NCI-H1694 (cell line): ENCODE measurements at regions not wholly inside any gene's neighbourhood (a gene's known extent, or its start where the extent isn't known, plus 50 kb on each side); places are given as distances from the start of the nearest gene placed in this dataset.

ENCODE experiments used
- DNase-seq: peaks from one replicate; lab custom pipeline; 2025; lab: John Stamatoyannopoulos, UW

DNA sequence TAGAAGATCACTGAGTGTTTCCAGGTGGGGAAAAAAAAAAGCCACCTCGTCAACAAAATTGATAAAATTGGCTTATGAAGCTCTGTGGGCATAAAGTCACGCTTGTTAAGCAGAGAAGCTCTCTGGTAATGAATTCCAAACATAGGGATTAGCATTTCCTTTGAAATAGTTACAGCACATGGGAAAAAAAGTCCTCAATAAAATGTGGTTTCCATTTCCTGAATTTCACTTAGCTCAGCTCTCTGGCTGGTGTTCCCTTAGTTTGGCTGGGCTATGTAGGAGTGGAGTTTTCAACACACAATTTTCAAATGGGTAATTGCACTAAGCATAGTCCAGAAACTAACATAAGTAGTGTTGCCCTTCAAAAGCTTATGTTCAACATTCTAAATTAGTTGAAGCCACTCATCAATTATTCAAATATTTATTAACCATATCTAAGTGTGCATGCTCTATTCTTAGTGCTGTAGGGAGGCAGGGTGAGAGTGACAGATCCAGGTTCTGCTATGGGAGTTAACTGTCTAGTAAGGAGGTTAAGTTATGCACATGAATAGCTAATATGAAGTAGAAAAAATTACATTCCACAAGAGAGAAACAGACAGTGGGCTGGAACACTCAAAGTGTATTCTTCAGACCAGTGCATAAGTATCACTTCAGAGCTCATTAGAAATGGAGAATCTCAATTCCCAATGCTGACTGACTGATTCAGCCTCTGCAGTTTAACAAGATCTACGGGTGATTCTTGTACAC is 445.7 kb downstream of the SMARCA1 start:
- DNase-seq, result no peak

- DNase-seq, result no peak
Observed at GRCh38 chrX:129071390-129071789, 451.9 kb downstream of the SMARCA1 start.

DNA sequence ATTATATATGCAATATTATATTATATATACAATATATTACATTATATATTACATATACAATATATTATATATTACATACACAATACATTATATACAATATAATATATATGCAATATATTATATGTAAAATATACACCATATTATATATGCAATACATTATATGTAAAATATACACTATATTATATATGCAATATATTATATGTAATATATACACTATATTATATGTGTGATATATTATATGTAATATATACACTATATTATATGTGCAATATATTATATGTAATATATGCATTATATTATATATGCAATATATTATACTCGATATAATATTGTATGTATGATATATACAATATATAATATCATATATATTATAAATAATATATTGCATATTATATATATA is 457.4 kb downstream of the SMARCA1 start:
- DNase-seq, result no peak

GRCh38 chrX:129058405-129058804 is 464.9 kb downstream of the SMARCA1 start:
- no peak for DNase-seq

DNA sequence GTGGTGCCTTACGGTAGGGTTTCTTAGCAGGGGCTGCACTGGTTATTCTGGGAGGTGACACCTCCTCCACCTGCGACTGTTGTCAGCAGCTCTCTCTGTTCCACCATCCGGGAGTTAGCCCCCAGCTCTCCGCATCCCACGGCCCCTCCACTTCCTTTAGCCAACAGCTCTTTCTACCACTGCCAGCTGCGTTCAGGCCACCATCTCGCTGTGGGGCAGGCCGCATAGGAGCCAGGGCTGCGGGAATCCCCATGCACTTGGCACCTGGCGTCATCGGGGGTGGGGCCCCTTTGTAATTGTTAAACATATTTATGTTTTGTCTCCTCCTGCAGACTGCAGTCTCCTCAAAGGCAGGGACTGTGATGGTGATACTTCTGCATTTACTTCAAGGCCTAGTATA is 480.2 kb downstream of the SMARCA1 start:
- DNase-seq, result no peak

DNA sequence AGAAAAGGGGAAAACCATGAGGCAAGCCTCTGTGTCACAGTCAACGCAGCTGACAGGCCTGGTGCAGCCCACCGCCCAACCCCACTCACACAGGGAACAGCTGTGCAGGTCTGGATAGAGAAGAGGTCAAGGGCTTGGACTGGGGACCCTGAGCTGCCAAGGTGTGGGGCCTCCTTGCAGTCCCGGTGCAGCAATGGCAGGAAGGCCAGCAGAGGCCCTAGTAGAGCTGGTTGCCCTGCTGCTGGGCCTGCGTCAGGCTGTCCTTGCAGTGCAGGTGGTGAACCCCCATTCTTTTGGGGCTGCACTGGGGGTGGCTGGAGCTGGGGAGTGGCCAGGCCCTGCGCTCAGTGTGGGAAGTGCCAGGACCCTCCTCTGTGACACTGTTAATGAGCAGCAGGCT is 482.0 kb downstream of the SMARCA1 start:
- DNase-seq, result no peak

DNA sequence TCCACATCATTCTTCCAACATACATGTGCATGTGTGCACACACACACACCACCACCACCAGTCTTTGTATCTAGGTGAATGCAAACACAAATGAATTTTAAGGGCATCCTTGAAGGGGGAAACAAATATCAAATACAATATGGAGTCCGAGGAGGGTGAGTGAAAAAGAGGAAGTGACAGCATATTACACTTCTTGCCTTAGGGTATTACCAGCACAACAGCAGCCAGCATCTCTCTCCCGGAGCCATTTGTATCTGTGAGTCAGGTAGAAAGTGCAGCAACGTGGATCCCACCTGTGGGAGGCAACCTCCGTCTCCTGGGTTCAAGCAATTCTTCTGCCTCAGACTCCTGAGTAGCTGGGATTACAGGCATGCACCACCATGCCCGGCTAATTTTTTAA is 483.2 kb downstream of the SMARCA1 start:
- DNase-seq, result no peak

DNA sequence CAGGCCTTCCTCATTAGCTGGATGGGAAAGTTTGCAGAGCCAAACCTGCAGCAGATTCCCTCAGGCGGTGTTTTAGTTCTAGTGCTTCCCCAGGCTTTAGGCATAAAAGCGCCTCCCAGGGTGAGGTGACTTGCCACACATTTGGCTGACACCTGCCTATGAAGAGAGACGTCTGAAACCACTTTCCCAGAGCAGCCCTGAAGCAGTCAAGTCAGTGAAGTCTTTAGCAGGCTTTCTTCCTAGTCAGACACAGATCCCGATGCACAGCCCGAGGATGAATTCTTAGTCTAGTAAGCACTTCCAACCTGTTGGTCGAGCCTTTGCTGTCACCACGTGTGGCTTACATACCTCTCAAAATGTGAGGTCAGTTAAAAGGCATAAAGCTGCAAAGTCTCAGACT is 484.1 kb downstream of the SMARCA1 start:
- DNase-seq, result no peak

GRCh38 chrX:129037389-129037788 is 485.9 kb downstream of the SMARCA1 start:
- DNase-seq, result no peak

GRCh38 chrX:129035180-129035579 is 488.1 kb downstream of the SMARCA1 start:
- no peak for DNase-seq

- no peak for DNase-seq
Observed at GRCh38 chrX:129034196-129034595, 489.1 kb downstream of the SMARCA1 start.

DNA sequence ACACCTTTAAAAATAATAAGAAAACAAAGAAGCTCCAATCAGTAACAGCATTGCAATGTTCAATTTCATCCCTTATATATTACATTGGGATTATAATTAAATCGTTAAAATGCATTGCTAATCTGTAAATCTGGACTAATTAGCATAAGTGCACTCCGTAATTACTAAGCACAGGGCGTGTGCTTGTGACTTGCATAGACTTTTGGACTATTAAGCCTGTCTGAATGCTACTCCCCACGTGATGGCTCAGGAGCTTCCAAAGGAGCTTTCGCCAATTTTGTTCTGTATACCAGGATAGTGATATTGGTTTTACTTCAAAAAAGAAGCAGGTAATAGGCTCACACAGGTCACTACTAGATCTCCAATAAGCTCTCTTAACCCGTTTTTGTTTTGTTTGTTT is 497.1 kb downstream of the SMARCA1 start:
- no peak for DNase-seq

DNA sequence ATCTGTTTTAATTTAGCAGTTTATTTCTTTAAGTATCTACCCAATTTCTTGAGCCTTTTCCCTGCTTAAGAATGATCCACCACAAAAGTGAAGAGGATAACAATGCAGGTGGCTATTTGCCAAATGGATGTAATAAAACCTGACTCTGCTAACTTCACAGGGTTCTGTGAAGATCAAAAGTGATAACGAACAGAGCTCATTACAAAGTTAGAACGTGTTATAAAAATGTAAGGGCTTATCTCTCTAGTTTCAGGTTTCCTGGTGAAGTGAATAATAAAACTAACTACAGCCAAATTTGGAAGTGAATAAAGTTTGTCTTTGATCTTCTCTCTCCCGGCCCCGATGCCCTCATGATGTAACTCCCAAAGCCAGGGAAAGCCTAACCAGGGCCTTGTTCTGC is 497.9 kb downstream of the SMARCA1 start:
- DNase-seq, result no peak

- no peak for DNase-seq
Observed at GRCh38 chrX:129019412-129019811, 503.9 kb downstream of the SMARCA1 start.

GRCh38 chrX:129015381-129015780 is 507.9 kb downstream of the SMARCA1 start:
- DNase-seq, result no peak

DNA sequence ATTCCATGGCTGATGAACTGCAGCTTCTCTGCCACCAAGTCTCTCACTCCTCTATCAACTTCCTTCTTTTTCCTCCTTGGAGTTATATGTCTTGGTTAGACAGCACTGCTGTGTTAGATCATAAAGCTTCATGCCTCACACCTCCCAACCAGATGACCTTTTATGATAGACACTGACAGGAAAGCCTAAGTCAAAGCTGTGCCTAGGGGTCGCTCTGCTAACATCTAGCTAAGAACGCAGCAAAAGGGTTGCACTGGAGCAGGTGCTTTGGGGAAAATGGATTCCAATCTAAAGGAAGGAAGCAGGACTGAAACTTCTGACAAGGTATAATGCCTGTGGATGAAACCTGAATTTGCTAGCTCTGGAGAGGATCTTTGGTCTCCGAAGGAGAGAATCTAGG is 509.7 kb downstream of the SMARCA1 start:
- no peak for DNase-seq

DNA sequence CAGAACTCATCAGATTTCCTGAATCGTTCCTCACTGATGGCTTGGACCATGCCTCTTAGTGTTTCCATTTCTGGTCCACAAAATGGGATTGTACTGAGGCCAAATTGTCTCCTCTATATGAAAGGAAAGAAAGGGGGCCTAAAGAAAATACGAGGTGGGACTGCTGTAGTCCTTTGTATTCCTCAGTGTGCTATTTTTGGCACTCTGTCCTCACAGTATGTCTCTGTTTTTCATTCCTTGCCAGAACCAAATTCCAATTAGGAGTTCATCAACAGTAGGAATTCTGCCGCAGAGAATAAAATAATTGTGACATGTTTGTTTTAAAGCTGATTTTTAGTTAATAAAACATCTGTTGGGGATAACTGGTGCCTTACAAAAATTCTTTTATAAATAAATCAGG is 515.7 kb downstream of the SMARCA1 start:
- peak; percentile 71 for DNase-seq

- DNase-seq, result peak; percentile 92
Observed at GRCh38 chrX:129006491-129006890, 516.8 kb downstream of the SMARCA1 start.

- no peak for DNase-seq
Observed at GRCh38 chrX:129000797-129001196, 522.5 kb downstream of the SMARCA1 start.

DNA sequence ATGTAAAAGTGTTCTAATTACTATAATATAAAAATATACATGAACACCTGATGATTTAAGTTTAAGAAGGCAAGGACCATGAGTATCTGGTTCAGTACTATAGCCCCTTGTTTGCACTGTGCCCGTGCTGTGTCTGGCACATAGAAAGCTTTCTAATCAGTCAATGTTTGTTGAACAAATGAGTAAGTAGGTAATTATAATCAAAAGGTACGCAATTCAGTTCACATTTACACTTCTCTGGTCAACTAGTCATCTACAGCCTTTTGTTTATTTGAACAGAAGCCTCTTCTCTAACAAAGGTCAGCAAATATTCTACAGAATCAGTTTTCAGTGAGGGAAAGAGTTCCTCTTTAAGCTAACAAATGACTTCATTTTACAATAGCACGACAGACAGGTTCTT is 523.3 kb downstream of the SMARCA1 start:
- DNase-seq, result no peak

DNA sequence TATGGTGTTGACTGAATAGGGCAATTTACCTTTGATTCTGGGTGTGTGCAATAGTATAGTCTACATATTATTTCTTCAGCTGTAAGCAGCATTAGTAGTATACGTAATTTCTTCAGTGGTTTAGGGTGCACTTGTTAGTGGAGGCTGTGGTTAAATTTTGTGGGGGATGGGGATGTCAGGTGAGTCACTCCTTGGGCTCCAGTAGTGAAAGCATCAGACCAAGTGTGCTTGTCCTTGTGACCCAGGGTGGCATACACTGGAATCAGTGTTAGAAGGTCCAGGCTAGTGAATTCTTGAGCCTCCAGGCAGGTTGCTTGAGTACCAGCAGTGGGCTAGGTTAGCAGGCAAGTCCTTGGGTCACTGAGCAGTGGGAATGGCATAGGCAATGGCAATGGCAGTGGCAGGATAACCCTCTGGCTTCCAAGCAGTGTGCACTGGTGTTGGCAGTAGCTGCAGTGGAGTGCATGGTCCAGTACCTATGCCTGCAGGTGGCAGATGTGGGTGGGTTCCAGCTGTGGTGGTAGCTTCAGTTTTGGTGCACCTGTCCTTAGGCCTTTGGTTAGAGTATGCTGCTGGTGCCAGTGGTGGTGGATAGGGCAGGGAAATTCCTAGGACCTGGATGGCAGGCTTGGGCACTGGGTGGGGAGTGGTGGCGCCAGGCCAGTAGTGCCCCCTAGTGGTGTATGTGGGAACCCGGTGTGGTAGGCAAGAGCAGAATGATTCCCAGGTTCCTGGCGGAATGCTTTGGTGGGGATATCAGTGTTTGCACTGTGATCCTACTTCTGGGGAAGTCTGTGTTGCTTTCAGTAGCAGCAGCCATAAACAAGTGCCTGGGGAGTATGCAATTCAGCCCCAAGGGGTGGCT is 531.0 kb downstream of the SMARCA1 start:
- DNase-seq, result no peak

GRCh38 chrX:128975745-128976144 is 547.5 kb downstream of the SMARCA1 start:
- peak; percentile 41 for DNase-seq

DNA sequence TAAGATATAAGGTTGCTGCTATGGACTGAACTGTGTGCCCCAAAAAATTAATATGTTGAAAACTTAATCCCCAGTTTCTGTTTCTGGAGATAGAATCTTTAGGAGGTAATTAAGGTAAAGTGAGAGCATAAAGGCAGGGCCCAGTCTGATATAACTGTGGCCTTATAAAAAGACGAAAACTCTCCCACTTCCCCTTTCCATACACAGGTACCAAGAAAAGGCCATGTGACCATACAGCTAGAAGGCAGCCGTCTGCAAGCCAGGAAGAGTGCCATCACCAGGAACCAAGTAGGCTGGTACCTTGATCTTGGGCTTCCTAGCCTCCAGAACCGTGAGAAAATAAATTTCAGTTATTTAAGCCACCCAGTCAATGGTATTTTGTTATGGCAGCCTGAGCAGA is 550.3 kb downstream of the SMARCA1 start:
- DNase-seq, result no peak
